ENCODE measurements at regions not wholly inside any gene's neighbourhood (a gene's known extent, or its start where the extent isn't known, plus 50 kb on each side); places are given as distances from the start of the nearest gene placed in this dataset.

DNA sequence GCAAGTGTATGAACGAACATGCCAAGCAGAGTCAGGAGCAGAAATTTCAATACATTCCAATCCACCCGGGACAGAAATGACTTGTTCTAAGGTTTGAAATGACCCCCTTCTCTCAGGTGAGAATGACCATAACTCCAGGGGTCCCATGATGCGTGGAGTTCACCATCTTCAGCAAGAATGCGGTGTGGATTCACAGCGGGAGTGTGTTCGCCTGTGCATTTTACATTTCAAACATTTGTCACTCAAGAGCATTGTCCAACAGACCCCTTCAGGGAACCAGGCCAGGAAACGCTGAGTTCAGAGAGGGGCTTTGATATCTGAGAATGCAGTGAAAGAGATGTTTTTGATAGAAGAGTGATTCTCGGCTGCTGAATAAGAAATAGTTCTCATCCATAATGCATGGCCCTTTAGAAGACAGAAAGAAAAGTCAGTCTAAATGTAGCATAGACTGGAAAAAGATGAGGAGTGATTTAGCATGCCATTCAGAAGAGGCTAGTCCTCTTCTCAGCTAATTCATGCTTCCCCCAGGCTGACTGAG, 200.3 kb upstream of the KCNG1 start:
- no peaks in the 10 kb centered on the region for H3K9me1 ChIP-seq (replicated peaks; ENCODE audit: control insufficient read depth, extremely low read depth, insufficient read depth, low read length)
- dilution Hi-C loops (cut with MboI; ENCODE audit: extremely low pct_ligation_motif_present, low sequenced_read_pairs) (no loop called here), intact Hi-C loops (cut with micrococcal nuclease) (no loop called here)
- no peaks in the 10 kb centered on the region for H4K20me1 ChIP-seq (replicated peaks; ENCODE audit: control insufficient read depth, extremely low read depth, insufficient read depth, low read length)
- H3K9me3 ChIP-seq (replicated peaks; ENCODE audit: control insufficient read depth, insufficient read depth, low read length): no peaks in the 10 kb centered on the region
- H3K27me3 ChIP-seq (ENCODE audit: control insufficient read depth in 2 of 2, insufficient read depth in 2 of 2, low read length in 2 of 2): peaks cover 9 to 15% of the 10 kb centered on the region in 2 experiments
- no peaks in the 10 kb centered on the region for H3K36me3 ChIP-seq (ENCODE audit: control insufficient read depth in 2 of 2, extremely low read depth in 1 of 2, insufficient read depth in 2 of 2, low read length in 2 of 2)
- no peak overlapping the region for H3K9ac ChIP-seq (replicated peaks; ENCODE audit: extremely low read depth, insufficient read depth, low read length)
- no peak overlapping the region for H3K4me3 ChIP-seq (replicated peaks in 1 of 3; ENCODE audit: insufficient read depth in 1 of 3, low read depth in 1 of 3, low read length in 3 of 3)
- H2AFZ ChIP-seq (ENCODE audit: low read depth, low read length): no peak overlapping the region
- TF ChIP-seq, protein P1, sequence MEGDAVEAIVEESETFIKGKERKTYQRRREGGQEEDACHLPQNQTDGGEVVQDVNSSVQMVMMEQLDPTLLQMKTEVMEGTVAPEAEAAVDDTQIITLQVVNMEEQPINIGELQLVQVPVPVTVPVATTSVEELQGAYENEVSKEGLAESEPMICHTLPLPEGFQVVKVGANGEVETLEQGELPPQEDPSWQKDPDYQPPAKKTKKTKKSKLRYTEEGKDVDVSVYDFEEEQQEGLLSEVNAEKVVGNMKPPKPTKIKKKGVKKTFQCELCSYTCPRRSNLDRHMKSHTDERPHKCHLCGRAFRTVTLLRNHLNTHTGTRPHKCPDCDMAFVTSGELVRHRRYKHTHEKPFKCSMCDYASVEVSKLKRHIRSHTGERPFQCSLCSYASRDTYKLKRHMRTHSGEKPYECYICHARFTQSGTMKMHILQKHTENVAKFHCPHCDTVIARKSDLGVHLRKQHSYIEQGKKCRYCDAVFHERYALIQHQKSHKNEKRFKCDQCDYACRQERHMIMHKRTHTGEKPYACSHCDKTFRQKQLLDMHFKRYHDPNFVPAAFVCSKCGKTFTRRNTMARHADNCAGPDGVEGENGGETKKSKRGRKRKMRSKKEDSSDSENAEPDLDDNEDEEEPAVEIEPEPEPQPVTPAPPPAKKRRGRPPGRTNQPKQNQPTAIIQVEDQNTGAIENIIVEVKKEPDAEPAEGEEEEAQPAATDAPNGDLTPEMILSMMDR (IDR thresholded peaks at IDR 0.05; ENCODE audit: extremely low read depth in 1 of 2, insufficient read depth in 1 of 2, low read depth in 1 of 2, low read length in 2 of 2): no peak
- no peak for TF ChIP-seq POLR2A (IDR thresholded peaks at IDR 0.05; ENCODE audit: low read depth, low read length)
- no peak for TF ChIP-seq FOS (IDR thresholded peaks at IDR 0.05; ENCODE audit: borderline replicate concordance, insufficient read depth, low read length)
- H3K79me2 ChIP-seq (ENCODE audit: control insufficient read depth, insufficient read depth, low read length): no peaks in the 10 kb centered on the region
- H3K27ac ChIP-seq (ENCODE audit: insufficient read depth, low read depth, low read length): no peak overlapping the region
- ChIA-PET CTCF (no interaction called here), POLR2A (no interaction called here)
- H3K4me1 ChIP-seq (ENCODE audit: control insufficient read depth, extremely low read depth, insufficient read depth, low read length): no peaks in the 10 kb centered on the region
- H3K4me2 ChIP-seq (ENCODE audit: insufficient read depth, low read length): no peak overlapping the region
- no peak for FAIRE-seq
- DNase-seq (ENCODE audit: low read depth, low spot score): no peak
- BruUV-seq (replicated peaks): no TSS peak

GRCh38 chr20:51221791-51222408, 199.0 kb upstream of the KCNG1 start:
- no peak overlapping the region for H3K4me3 ChIP-seq (replicated peaks in 1 of 3; ENCODE audit: insufficient read depth in 1 of 3, low read depth in 1 of 3, low read length in 3 of 3)
- no peaks in the 10 kb centered on the region for H3K9me3 ChIP-seq (replicated peaks; ENCODE audit: control insufficient read depth, insufficient read depth, low read length)
- H4K20me1 ChIP-seq (replicated peaks; ENCODE audit: control insufficient read depth, extremely low read depth, insufficient read depth, low read length): no peaks in the 10 kb centered on the region
- CTCF ChIA-PET: interaction anchor here (1.0 to 3.7 kb wide), 7 partner anchors 13 to 373 kb away, joined by 3 to 34 read pairs (median 5); no protein-coding TSS in a partner anchor
- dilution Hi-C loops (cut with MboI; ENCODE audit: extremely low pct_ligation_motif_present, low sequenced_read_pairs) (no loop called here), intact Hi-C loops (cut with micrococcal nuclease) (no loop called here)
- peaks cover 9 to 15% of the 10 kb centered on the region in 2 experiments for H3K27me3 ChIP-seq (ENCODE audit: control insufficient read depth in 2 of 2, insufficient read depth in 2 of 2, low read length in 2 of 2)
- no peak for TF ChIP-seq GATA2 (IDR thresholded peaks at IDR 0.05; ENCODE audit: insufficient read depth, insufficient read length, low read depth, low read length)
- no peak for TF ChIP-seq POLR2A (IDR thresholded peaks at IDR 0.05; ENCODE audit: low read depth, low read length)
- no peak for TF ChIP-seq MYC (IDR thresholded peaks at IDR 0.05; ENCODE audit: low read depth, low read length)
- no peak for TF ChIP-seq POLR2AphosphoS5 (IDR thresholded peaks at IDR 0.05; ENCODE audit: insufficient read depth, low read depth, low read length)
- no peak for TF ChIP-seq JUN (IDR thresholded peaks at IDR 0.05; ENCODE audit: borderline replicate concordance, insufficient read depth, insufficient read length, low read depth)
- no peak for TF ChIP-seq FOS (IDR thresholded peaks at IDR 0.05; ENCODE audit: borderline replicate concordance, insufficient read depth, low read length)
- H3K9me1 ChIP-seq (replicated peaks; ENCODE audit: control insufficient read depth, extremely low read depth, insufficient read depth, low read length): no peaks in the 10 kb centered on the region
- no TSS peak for BruUV-seq (replicated peaks)
- H2AFZ ChIP-seq (ENCODE audit: low read depth, low read length): no peak overlapping the region
- no peak overlapping the region for H3K4me2 ChIP-seq (ENCODE audit: insufficient read depth, low read length)
- POLR2A ChIA-PET: no interaction called here
- H3K36me3 ChIP-seq (ENCODE audit: control insufficient read depth in 2 of 2, extremely low read depth in 1 of 2, insufficient read depth in 2 of 2, low read length in 2 of 2): no peaks in the 10 kb centered on the region
- H3K9ac ChIP-seq (replicated peaks; ENCODE audit: extremely low read depth, insufficient read depth, low read length): no peak overlapping the region
- H3K27ac ChIP-seq (ENCODE audit: insufficient read depth, low read depth, low read length): no peak overlapping the region
- peak; percentile 38 for DNase-seq (ENCODE audit: low read depth, low spot score)
- no peaks in the 10 kb centered on the region for H3K79me2 ChIP-seq (ENCODE audit: control insufficient read depth, insufficient read depth, low read length)
- no peaks in the 10 kb centered on the region for H3K4me1 ChIP-seq (ENCODE audit: control insufficient read depth, extremely low read depth, insufficient read depth, low read length)
- no peak for FAIRE-seq
